GM11168 (cell line): ENCODE measurements at regions not wholly inside any gene's neighbourhood (a gene's known extent, or its start where the extent isn't known, plus 50 kb on each side); places are given as distances from the start of the nearest gene placed in this dataset.
"Not testable (repeated sequence)": the region's sequence is repeated elsewhere in the genome, so short reads cannot be mapped to it uniquely, and the experiment has no call there.

Experiments
- in situ Hi-C: fragments of 300-500 bp; cut with MboI; formaldehyde crosslinking; loops from one replicate; pipeline ENCODE4 v1.12.0; 2022; ENCODE audit warnings: low sequenced_read_pairs; ENCODE audit not compliant: unreplicated experiment

DNA sequence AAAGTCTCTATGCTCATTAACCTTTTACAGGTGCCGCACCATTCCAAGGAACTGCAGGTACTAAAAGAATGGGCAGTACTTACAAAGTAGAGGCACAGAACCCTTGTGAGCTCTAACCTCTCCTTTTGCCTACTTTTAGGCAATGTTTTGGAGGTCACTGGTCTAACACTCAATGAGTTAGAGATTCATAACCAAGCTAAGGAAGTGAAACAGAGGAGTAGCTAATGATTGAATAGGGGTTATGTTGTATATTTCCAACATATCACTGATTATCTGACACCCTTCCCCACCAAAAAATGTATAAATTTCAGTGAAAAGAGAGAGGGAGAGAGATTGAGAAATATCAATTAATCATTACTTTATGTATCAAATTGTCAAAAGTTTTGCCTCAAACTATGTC lies 269.3 kb downstream of the PCDH7 start:
- in situ Hi-C loops, result no loop called here

GRCh38 chr4:30996841-30997240 lies 276.7 kb downstream of the PCDH7 start:
- in situ Hi-C loops, result no loop called here

DNA sequence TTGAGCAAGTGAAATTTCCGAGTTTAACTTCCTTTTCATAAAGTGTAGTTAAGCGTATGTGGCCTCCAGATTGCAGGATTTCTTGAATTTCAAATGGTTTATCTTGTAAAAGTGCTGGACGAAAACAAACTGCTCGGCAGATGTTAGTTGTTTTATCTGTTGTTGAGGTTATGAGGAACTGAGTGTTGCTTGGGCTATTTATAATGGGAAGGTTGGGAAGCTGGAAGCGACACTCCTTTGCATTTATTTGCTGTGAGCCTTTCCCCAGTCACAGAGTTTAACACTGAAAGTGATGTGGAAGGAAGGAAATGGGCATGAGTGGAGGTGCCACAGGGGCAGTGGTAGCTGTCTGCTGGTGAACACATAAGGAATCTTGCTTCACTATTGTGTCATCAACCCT lies 284.9 kb downstream of the PCDH7 start:
- in situ Hi-C loops, result no loop called here

GRCh38 chr4:31007858-31008257 lies 287.7 kb downstream of the PCDH7 start:
- in situ Hi-C loops, result no loop called here

- in situ Hi-C loops, result no loop called here
These were observed 289.8 kb downstream of the PCDH7 start for GRCh38 chr4:31009926-31010325.

DNA sequence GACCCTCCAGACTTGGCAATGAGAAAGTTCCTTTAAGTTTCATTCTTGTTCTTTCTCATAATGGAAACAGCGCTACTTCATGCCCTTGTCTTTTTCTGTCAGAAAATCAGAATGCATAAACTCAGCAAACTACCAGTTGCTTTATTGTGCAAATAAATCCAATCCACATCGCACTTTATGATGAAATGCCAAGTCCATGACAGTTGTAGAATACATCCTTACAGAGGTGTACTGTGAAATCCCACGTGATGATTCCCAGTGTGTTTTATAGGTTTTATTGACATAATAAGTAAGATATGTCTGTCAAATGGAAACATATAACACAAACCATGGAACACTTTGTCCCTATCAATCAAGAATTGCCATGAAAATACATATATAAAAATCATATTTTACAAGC lies 295.0 kb downstream of the PCDH7 start:
- in situ Hi-C loops, result no loop called here

DNA sequence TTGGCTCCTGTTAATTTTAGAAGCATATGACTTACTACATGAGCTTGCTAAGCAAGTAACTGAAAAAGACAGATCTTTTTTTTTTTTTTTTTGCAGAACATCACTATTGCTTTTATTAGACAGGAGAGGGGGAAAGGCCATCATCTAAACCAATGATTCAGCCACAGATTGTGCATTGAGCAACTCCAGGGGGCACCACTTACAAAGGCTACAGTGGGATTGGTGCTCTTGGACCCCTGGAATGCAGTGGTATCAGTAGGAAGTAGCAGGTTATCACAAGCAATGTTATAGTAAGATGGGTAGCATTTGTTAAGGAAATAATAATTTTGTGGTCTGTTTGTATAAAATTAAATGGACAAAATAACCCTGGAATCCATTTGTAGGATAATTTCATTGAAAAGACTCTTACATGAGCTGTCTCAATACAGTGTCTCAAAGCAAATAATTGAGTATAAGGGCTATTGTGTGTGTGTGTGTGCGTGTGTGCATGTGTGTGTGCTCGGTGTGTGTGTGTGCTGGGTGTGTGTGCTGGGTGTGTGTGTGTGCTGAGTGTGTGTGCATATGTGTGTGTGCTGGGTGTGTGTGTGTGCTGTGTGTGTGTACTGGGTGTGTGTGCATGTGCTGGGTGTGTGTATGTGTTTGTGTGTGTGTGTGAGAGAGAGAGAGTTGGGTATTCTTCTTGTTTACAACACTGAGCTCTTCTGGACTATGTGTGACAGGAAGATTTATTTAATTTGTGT lies 296.3 kb downstream of the PCDH7 start:
- in situ Hi-C loops, result no loop called here

GRCh38 chr4:31020363-31020762 lies 300.2 kb downstream of the PCDH7 start:
- in situ Hi-C loops, result no loop called here

DNA sequence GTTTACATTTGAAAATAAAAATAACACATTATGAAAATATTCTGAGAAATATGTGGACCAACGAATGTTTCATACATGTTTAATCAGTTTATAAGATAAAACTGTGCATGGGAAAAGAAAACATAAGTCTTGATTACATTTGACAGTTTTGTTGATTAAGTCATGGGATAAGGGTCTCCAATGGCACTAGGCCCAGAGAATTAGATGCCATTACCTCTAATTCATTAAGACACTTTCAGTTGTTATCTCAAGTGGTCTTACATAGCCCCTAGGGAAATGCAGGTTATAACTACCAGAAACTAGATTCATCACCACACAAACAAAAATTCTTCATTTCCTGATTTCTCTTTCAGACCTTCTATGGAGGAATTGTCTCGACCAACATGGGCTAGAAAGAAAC lies 300.8 kb downstream of the PCDH7 start:
- in situ Hi-C loops, result no loop called here

DNA sequence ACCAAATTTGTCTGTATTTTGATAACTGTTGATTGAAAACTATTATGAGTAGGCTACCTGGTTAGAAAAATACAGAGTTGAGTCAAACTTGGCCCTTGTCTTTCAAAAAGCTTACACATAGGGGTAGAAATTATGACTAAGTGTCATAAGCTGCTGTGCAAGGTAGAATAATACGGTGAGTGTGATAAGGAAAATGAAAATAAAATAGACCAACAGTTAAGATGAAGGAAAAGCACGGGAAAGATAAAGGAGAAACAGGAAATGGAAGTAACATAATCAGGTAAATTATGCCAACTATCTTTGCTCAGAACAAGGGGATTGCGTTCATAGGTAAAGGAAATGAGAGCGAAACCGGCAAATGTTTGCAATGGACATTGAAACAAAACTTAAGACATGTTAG lies 302.5 kb downstream of the PCDH7 start:
- in situ Hi-C loops, result no loop called here

- in situ Hi-C loops, result no loop called here
These were observed 302.9 kb downstream of the PCDH7 start for GRCh38 chr4:31023109-31023508.

GRCh38 chr4:31023742-31024141 lies 303.6 kb downstream of the PCDH7 start:
- in situ Hi-C loops, result no loop called here

- in situ Hi-C loops, result not testable (repeated sequence)
These were observed 304.6 kb downstream of the PCDH7 start for GRCh38 chr4:31024781-31025180.

DNA sequence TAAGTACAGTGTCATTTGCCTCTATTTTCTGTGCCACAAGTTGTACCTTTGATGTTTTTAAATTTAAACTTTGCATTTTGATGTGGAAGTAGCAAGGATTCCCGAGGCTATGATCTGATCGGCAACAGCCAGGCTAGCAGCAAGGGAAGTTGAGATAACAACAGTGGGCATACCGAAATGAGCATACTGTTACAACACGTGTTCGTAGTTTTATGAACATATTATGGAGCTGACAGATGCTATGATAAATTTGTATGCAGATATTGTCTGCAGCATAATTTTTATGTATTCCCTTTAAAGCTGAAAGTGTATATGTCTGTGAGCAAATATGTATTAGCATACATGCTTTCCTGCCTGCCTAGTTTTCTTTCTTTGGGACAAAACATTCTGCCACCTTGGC lies 306.1 kb downstream of the PCDH7 start:
- in situ Hi-C loops, result no loop called here

DNA sequence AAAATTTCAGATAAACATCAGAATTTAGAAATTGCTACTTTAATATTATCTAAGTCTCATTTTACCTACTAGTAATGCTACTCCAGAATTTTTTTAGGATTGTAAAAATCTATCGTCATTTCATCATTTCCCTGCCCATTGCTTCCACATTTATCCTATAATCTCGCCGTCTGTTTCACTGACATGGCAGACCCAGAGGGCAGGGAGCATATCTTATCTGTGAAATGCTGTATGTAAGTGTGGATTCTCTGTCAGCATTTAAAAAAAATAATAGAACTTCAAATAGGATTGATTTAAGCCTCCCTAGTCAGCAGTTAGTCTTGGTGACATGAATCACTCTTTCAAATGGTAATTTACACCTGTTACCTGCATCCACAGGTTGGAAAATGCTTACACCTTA lies 314.4 kb downstream of the PCDH7 start:
- in situ Hi-C loops, result no loop called here

DNA sequence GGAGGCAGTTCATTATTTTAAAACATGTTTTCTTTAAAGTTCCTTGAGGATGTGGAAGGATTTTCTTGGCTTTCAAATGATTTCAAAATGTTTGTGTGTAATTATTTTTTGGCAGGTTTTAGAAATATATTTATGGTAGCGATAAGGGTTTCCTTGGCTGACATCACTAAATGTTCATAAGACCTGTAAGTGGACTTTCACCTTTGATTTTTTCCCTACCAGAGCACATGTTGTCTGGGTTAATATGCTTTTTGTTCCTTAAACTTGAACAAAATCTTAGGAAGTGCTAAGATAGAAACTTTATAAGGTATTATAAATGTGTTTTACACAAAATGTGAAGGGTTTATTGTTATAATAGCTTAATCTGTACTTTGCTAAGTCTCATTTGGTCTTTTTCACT lies 315.6 kb downstream of the PCDH7 start:
- in situ Hi-C loops, result no loop called here

GRCh38 chr4:31037703-31038102 lies 317.5 kb downstream of the PCDH7 start:
- in situ Hi-C loops, result no loop called here

DNA sequence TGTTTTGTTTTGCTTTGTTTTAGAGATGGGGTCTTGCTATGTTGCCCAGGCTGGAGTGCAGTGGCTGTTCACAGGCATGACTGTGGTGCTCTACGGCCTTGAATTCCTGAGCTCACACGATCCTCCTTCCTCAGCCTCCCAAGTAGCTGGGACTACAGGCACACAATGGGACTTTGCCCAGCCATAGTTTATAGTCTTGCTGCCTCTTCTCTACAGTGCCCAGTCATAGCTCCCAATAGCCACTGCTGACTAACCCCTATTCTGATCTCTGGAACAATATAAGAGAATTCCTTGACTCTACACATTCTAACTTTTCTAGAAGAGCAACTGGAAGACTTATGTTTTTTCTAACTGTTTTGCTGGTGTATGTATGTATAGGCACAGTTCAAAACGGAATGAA lies 319.2 kb downstream of the PCDH7 start:
- in situ Hi-C loops, result no loop called here

GRCh38 chr4:31040106-31040505 lies 319.9 kb downstream of the PCDH7 start:
- in situ Hi-C loops, result no loop called here

DNA sequence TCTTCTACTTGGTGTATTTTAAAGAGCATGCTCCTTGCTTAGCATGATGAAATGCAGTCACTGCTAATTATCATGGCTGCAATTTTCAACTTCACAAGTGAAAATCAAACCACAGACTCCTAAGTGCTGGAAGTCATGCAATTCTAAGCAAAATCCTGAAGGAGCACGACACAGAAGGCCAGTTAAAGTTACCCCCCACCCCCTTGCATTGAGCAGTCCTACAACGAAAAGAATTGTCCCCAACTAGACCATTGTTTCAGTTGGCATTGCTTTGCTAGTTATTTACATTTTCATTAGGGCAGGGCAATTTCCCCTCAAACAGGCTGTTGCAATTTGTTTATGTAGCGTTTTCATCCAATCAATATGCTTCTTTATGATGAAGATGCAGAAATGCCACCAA lies 321.2 kb downstream of the PCDH7 start:
- in situ Hi-C loops, result no loop called here

DNA sequence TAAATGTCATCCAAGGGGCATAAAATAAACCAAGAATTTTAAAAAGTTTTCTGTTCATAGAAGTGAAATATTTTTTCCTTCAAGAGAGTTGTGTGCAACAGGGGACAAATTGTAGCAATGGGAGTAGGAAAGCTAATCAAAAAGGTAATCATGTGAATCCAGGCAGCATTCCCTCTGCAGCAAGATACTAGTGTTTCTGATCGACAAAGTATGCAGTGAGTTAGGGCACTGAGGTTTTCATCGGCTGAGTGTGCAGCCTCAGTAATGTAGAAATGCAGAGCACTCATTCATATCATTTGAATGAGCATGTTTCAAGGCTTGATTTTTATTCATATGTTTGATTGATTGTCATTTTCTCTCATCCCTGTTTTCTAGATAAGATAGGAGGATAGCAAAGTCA lies 321.7 kb downstream of the PCDH7 start:
- in situ Hi-C loops, result no loop called here

- in situ Hi-C loops, result no loop called here
These were observed 323.4 kb downstream of the PCDH7 start for GRCh38 chr4:31043382-31044062.
